NB4 (cell line): ENCODE measurements at regions not wholly inside any gene's neighbourhood (a gene's known extent, or its start where the extent isn't known, plus 50 kb on each side); places are given as distances from the start of the nearest gene placed in this dataset.

Experiments used
- DNase-seq: peaks from one replicate; pipeline ENCODE4 v3.0.0; 2010; ENCODE audit warnings: low read depth
- H3K4me3 ChIP-seq: one replicate; pipeline ENCODE4 v1.5.1; 2011; ENCODE audit warnings: mild to moderate bottlenecking, low read depth, low read length, moderate library complexity
- CTCF ChIP-seq: IDR thresholded peaks from one replicate; pipeline ENCODE4 v1.5.1; 2012; ENCODE audit warnings: low read depth, low read length
- MAX ChIP-seq: IDR thresholded peaks from 2 replicates; pipeline ENCODE4 v1.6.1; 2011; ENCODE audit warnings: low read depth, low read length
- MYC ChIP-seq: IDR thresholded peaks from 2 replicates; pipeline ENCODE4 v1.6.1; 2011; ENCODE audit warnings: low read depth, low read length
- POLR2A ChIP-seq: IDR thresholded peaks from 2 replicates; pipeline ENCODE4 v1.6.1; 2011; ENCODE audit warnings: mild to moderate bottlenecking; ENCODE audit not compliant: insufficient read length; ENCODE audit errors: extremely low read depth

GRCh38 chr1:98493469-98493868 lies 168.1 kb upstream of the SNX7 start:
- DNase-seq: no peak
- TF ChIP-seq CTCF (no peak), POLR2A (no peak), MAX (no peak), MYC (no peak)

GRCh38 chr1:98490099-98490498 lies 171.4 kb upstream of the SNX7 start:
- TF ChIP-seq CTCF (no peak), MAX (no peak), POLR2A (no peak), MYC (no peak)
- no peak for DNase-seq
- H3K4me3 ChIP-seq: no peak overlapping the region

More at GRCh38 chr1:98493469-98493868, 168.1 kb upstream of the SNX7 start:
- no peak overlapping the region for H3K4me3 ChIP-seq

GRCh38 chr1:98487620-98488019 lies 173.9 kb upstream of the SNX7 start:
- no peak for TF ChIP-seq POLR2A
- TF ChIP-seq MYC: no peak
- no peak overlapping the region for H3K4me3 ChIP-seq
- no peak for DNase-seq

- no peak for TF ChIP-seq MYC
- DNase-seq: no peak
- no peak overlapping the region for H3K4me3 ChIP-seq
These were observed 178.9 kb upstream of the SNX7 start for GRCh38 chr1:98482611-98483010.

- TF ChIP-seq MYC (no peak), CTCF (no peak), MAX (no peak), POLR2A (no peak)
- no peak overlapping the region for H3K4me3 ChIP-seq
- no peak for DNase-seq
These were observed 181.2 kb upstream of the SNX7 start for GRCh38 chr1:98480271-98480670.

- TF ChIP-seq CTCF (no peak), MAX (no peak), MYC (no peak), POLR2A (no peak)
- no peak overlapping the region for H3K4me3 ChIP-seq
- DNase-seq: no peak
These were observed 183.4 kb upstream of the SNX7 start for GRCh38 chr1:98478121-98478520.

- TF ChIP-seq MAX (no peak), POLR2A (no peak), MYC (no peak), CTCF (no peak)
- H3K4me3 ChIP-seq: no peak overlapping the region
- no peak for DNase-seq
These were observed 188.6 kb upstream of the SNX7 start for GRCh38 chr1:98472878-98473277.
